Activated B cell treated with CpG ODN at 0.5 μM for 24 hours (primary cell): ENCODE measurements at regions not wholly inside any gene's neighbourhood (a gene's known extent, or its start where the extent isn't known, plus 50 kb on each side); places are given as distances from the start of the nearest gene placed in this dataset.
"Not testable (repeated sequence)": the region's sequence is repeated elsewhere in the genome, so short reads cannot be mapped to it uniquely, and the experiment has no call there.

ENCODE experiments used
- ATAC-seq: fragments of 200-7000 bp; cut with Tn5 transposase; one replicate; pipeline ENCODE4 v1.10.0; 2021; ENCODE audit warnings: low read depth, mild to moderate bottlenecking, moderate library complexity
- CTCF ChIA-PET: fragments of 350-600 bp; sonication (Branson Sonifier 250); formaldehyde crosslinking; loops from one replicate; lab custom pipeline; 2021; ENCODE audit warnings: antibody characterized with exemption; lab: Charles Lee
- POLR2A ChIA-PET: fragments of 350-600 bp; sonication (Branson Sonifier 250); formaldehyde crosslinking; loops from one replicate; lab custom pipeline; 2021; ENCODE audit warnings: antibody characterized with exemption; lab: Charles Lee
- DNase-seq: peaks from one replicate; pipeline ENCODE4 v3.0.0; 2022
- H3K27ac Mint-ChIP-seq: one replicate; pipeline ENCODE4 v1.8.0; 2020; ENCODE audit warnings: mixed read lengths
- H3K27me3 Mint-ChIP-seq: one replicate; pipeline ENCODE4 v1.8.0; 2021; ENCODE audit warnings: mixed read lengths
- H3K36me3 Mint-ChIP-seq: one replicate; pipeline ENCODE4 v1.8.0; 2021; ENCODE audit warnings: low read depth, mixed read lengths
- H3K4me1 Mint-ChIP-seq: one replicate; pipeline ENCODE4 v1.8.0; 2021; ENCODE audit warnings: mixed read lengths
- H3K4me3 Mint-ChIP-seq: one replicate; pipeline ENCODE4 v1.8.0; 2020; ENCODE audit warnings: mild to moderate bottlenecking, mixed read lengths
- H3K9me3 Mint-ChIP-seq: one replicate; pipeline ENCODE4 v1.8.0; 2020; ENCODE audit warnings: mixed read lengths
- intact Hi-C: fragments of 100-400 bp; cut with micrococcal nuclease; formaldehyde crosslinking; loops from one replicate; pipeline ENCODE4 v1.15.1; 2024
- TF ChIP-seq, protein P1 (sequence below): fragments of 200-600 bp; IDR thresholded peaks from one replicate; pipeline ENCODE4 v1.8.0; 2022; ENCODE audit warnings: antibody characterized with exemption, mild to moderate bottlenecking

DNA sequence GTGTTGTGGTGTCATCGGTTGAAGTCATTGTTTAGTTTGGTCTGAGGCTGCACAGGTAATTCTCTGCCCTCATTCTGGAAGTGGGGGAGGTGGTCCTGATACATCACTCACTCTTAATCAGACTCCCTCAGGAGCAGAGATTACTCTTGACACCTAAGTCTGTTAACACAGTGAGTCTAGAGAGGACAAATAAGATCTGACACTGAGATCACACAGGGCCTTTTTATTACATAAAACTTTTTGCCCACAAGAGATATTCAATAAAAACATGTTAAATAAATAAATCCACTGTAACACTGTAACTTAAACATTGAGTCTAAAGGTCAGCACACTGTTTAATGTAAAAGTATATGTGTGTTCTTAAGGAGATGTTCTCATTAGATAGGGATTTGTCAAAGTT lies 57.1 kb upstream of the MBNL1 start:
- CTCF ChIA-PET, result no interaction called here
- intact Hi-C loops, result no loop called here
- POLR2A ChIA-PET, result interaction anchor here (1.3 to 2.8 kb wide), 3 partner anchors 7 to 58 kb away, joined by 3 to 11 read pairs (median 7); partner anchors contain the start of gene MBNL1
- no peaks in the 10 kb centered on the region for H3K27me3 Mint-ChIP-seq
- no peak overlapping the region for H3K27ac Mint-ChIP-seq
- H3K9me3 Mint-ChIP-seq, result peaks cover 5% of the 10 kb centered on the region
- TF ChIP-seq, protein P1, sequence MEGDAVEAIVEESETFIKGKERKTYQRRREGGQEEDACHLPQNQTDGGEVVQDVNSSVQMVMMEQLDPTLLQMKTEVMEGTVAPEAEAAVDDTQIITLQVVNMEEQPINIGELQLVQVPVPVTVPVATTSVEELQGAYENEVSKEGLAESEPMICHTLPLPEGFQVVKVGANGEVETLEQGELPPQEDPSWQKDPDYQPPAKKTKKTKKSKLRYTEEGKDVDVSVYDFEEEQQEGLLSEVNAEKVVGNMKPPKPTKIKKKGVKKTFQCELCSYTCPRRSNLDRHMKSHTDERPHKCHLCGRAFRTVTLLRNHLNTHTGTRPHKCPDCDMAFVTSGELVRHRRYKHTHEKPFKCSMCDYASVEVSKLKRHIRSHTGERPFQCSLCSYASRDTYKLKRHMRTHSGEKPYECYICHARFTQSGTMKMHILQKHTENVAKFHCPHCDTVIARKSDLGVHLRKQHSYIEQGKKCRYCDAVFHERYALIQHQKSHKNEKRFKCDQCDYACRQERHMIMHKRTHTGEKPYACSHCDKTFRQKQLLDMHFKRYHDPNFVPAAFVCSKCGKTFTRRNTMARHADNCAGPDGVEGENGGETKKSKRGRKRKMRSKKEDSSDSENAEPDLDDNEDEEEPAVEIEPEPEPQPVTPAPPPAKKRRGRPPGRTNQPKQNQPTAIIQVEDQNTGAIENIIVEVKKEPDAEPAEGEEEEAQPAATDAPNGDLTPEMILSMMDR, result no peak
- ATAC-seq (no peak), DNase-seq (no peak)
- H3K4me3 Mint-ChIP-seq, result no peak overlapping the region
- peaks cover 9% of the 10 kb centered on the region for H3K4me1 Mint-ChIP-seq
- H3K36me3 Mint-ChIP-seq, result no peaks in the 10 kb centered on the region

DNA sequence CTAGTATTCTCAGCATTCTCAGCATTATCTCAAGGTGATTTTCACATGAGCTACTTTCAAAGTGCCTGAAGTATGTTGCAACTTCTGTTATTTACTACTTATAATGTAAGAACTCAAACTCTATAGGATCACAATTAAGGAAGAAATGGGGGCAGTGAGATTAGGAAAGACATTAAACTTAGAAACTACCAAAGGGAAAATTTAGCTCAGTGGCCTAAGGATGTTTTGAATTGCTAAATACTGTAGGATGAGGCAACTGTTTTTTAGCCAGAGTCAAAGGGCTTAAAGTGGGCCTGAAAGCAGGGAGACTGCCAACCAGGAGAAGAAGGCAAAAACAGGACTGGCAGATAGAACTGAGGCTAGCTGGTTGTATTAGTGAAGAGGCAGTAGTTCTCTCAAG lies 55.5 kb upstream of the MBNL1 start:
- TF ChIP-seq, protein P1, result no peak
- H3K4me3 Mint-ChIP-seq, result no peak overlapping the region
- H3K4me1 Mint-ChIP-seq, result peaks cover 7% of the 10 kb centered on the region
- ChIA-PET POLR2A (interaction anchor here (0.5 to 2.8 kb wide), 4 partner anchors 9 to 56 kb away, joined by 3 to 11 read pairs (median 6); partner anchors contain the start of gene MBNL1), CTCF (no interaction called here)
- no peak for ATAC-seq
- H3K27me3 Mint-ChIP-seq, result no peaks in the 10 kb centered on the region
- DNase-seq, result no peak
- H3K9me3 Mint-ChIP-seq, result peaks cover 5% of the 10 kb centered on the region
- intact Hi-C loops, result loop anchor here (1.0 kb wide), 1 partner anchor 9 kb away; no protein-coding TSS in a partner anchor
- no peak overlapping the region for H3K27ac Mint-ChIP-seq
- H3K36me3 Mint-ChIP-seq, result no peaks in the 10 kb centered on the region

DNA sequence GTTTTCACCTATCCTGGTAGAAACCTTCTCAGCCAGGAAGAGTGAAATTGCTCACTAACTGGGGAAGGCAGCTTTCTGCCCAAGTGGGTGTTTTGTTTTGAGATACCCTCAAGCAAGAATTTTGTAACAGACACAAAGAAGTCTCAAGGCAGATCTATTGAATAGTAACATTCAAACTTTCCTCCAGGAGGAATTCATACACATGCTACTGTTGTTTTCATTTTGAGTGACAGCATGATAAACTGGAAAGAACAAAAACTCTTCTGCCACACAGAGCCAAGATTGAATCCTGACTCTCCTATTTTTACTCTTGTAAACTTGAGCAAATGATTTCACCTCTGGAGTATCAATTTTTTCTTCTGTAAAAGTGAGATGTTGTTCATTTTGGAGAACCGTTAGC lies 54.8 kb upstream of the MBNL1 start:
- Mint-ChIP-seq H3K27ac (no peak overlapping the region), H3K36me3 (no peaks in the 10 kb centered on the region), H3K27me3 (no peaks in the 10 kb centered on the region), H3K9me3 (peaks cover 2% of the 10 kb centered on the region), H3K4me1 (peaks cover 10% of the 10 kb centered on the region), H3K4me3 (no peak overlapping the region)
- ChIA-PET POLR2A (interaction anchor here (1.1 to 2.8 kb wide), 2 partner anchors 10 to 14 kb away, joined by 3 to 11 read pairs; no protein-coding TSS in a partner anchor), CTCF (no interaction called here)
- TF ChIP-seq, protein P1, result no peak
- DNase-seq (no peak), ATAC-seq (no peak)
- intact Hi-C loops, result loop anchor here (1.0 kb wide), 1 partner anchor 8 kb away; no protein-coding TSS in a partner anchor

GRCh38 chr3:152216960-152217865 lies 51.5 kb upstream of the MBNL1 start:
- H3K9me3 Mint-ChIP-seq, DNase-seq, intact Hi-C loops, H3K27ac Mint-ChIP-seq, CTCF ChIA-PET, H3K36me3 Mint-ChIP-seq, H3K4me3 Mint-ChIP-seq, H3K27me3 Mint-ChIP-seq, ATAC-seq: not testable (repeated sequence)
- peaks cover 37% of the 10 kb centered on the region for H3K4me1 Mint-ChIP-seq
- POLR2A ChIA-PET, result interaction anchor here (0.5 to 5.1 kb wide), 7 partner anchors 9 to 1758 kb away, joined by 3 to 20 read pairs (median 6); partner anchors contain the start of gene MBNL1

DNA sequence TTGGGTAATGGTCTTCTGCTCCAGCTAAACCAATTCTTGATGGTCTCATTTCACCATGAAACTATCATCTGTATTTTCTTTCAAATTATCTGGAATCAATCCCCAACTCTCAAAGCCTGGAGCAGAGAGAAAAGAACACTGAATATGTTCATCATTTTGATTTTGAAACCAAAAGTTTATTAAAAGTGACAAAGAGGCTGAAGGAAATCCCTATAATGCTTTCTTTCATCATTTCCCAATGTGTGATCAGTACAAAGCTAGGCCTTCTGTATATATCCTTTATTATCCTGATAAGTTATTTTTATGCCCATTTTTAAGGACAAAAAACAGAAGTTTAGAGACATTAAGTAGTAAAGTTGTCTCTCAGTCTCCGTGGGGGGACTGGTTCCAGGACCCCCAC lies 50.1 kb upstream of the MBNL1 start:
- DNase-seq (no peak), ATAC-seq (no peak)
- H3K27me3 Mint-ChIP-seq, result no peaks in the 10 kb centered on the region
- H3K36me3 Mint-ChIP-seq, result no peaks in the 10 kb centered on the region
- peak overlapping the region; percentile 66 for H3K4me3 Mint-ChIP-seq
- intact Hi-C loops, result no loop called here
- peaks cover 48% of the 10 kb centered on the region for H3K4me1 Mint-ChIP-seq
- no peaks in the 10 kb centered on the region for H3K9me3 Mint-ChIP-seq
- POLR2A ChIA-PET, result interaction anchor here (0.6 to 5.1 kb wide), 9 partner anchors 14 to 223 kb away, joined by 3 to 20 read pairs (median 4); partner anchors contain the start of gene MBNL1
- H3K27ac Mint-ChIP-seq, result peak overlapping the region; percentile 77
- CTCF ChIA-PET, result interaction anchor here (0.9 kb wide), 1 partner anchor 34 kb away, joined by 3 read pairs; no protein-coding TSS in a partner anchor
- TF ChIP-seq, protein P1, result no peak
